ENCODE measurements at regions not wholly inside any gene's neighbourhood (a gene's known extent, or its start where the extent isn't known, plus 50 kb on each side); places are given as distances from the start of the nearest gene placed in this dataset.

- TF ChIP-seq CTCF (conservative IDR thresholded peaks at IDR 0.05; ENCODE audit: low read length) (no peak), EZH2phosphoT487 (IDR thresholded peaks at IDR 0.05; ENCODE audit: borderline replicate concordance) (no peak)
These were observed 284.8 kb upstream of the FZD8 start for GRCh38 chr10:35926846-35927245.

Data from Loucy (cell line).